Karpas-422 (cell line): ENCODE measurements at regions not wholly inside any gene's neighbourhood (a gene's known extent, or its start where the extent isn't known, plus 50 kb on each side); places are given as distances from the start of the nearest gene placed in this dataset.

Experiments
- DNase-seq: peaks from one replicate; pipeline ENCODE4 v3.0.0-alpha.2; 2015
- H2AFZ ChIP-seq: fragments of 200-600 bp; sonication (generic); 2 replicates; pipeline ENCODE4 v1.6.1; 2014; ENCODE audit warnings: antibody characterized with exemption, low read length, mixed read lengths
- H3K27ac ChIP-seq: fragments of 200-600 bp; sonication (generic); 2 replicates; pipeline ENCODE4 v1.5.1; 2014; ENCODE audit warnings: mild to moderate bottlenecking, low read length, moderate library complexity
- H3K27me3 ChIP-seq: fragments of 200-600 bp; sonication (generic); 2 replicates; pipeline ENCODE4 v1.6.1; 2014; ENCODE audit warnings: low read length, mixed read lengths
- H3K36me3 ChIP-seq: fragments of 200-600 bp; sonication (generic); 2 replicates; pipeline ENCODE4 v1.6.1; 2014; ENCODE audit warnings: low read length, mixed read lengths; ENCODE audit not compliant: insufficient read depth
- H3K4me1 ChIP-seq: fragments of 200-600 bp; sonication (generic); 2 replicates; pipeline ENCODE4 v1.6.1; 2014; ENCODE audit warnings: mild to moderate bottlenecking, low read length, mixed read lengths
- H3K4me2 ChIP-seq: fragments of 200-600 bp; sonication (generic); 2 replicates; pipeline ENCODE4 v1.6.1; 2014; ENCODE audit warnings: low read length, low read depth, mild to moderate bottlenecking; ENCODE audit not compliant: poor library complexity, severe bottlenecking
- H3K4me3 ChIP-seq: fragments of 200-600 bp; sonication (generic); 2 replicates; pipeline ENCODE4 v1.5.1; 2014; ENCODE audit warnings: mild to moderate bottlenecking, antibody characterized with exemption, low read length, mixed read lengths
- H3K79me2 ChIP-seq: fragments of 200-600 bp; sonication (generic); 2 replicates; pipeline ENCODE4 v1.6.1; 2014; ENCODE audit warnings: mild to moderate bottlenecking, low read length, mixed read lengths
- H3K9ac ChIP-seq: fragments of 200-600 bp; sonication (generic); 2 replicates; pipeline ENCODE4 v1.6.0; 2014; ENCODE audit warnings: low read length
- H3K9me2 ChIP-seq: fragments of 200-600 bp; sonication (generic), shearing (Covaris generic); replicated peaks from 2 replicates; pipeline ENCODE4 v1.6.0; 2014; ENCODE audit warnings: mild to moderate bottlenecking, low read length, moderate library complexity; ENCODE audit not compliant: insufficient read depth
- H3K9me3 ChIP-seq: fragments of 300-700, 200-600 bp; sonication (generic); 2 replicates; pipeline ENCODE4 v1.6.1; 2014; ENCODE audit warnings: low read length, mixed read lengths
- H4K20me1 ChIP-seq: fragments of 200-600 bp; sonication (generic); 2 replicates; pipeline ENCODE4 v1.6.1; 2014; ENCODE audit warnings: mild to moderate bottlenecking, antibody characterized with exemption, low read length, low read depth; ENCODE audit not compliant: insufficient read depth

GRCh38 chr5:117665121-117665520, 1090.5 kb upstream of the SEMA6A start:
- H3K9me3 ChIP-seq, result peaks cover 3% of the 10 kb centered on the region; the same call in 1 of the 2 replicates
- no peaks in the 10 kb centered on the region for H3K9me2 ChIP-seq
- H4K20me1 ChIP-seq, result no peaks in the 10 kb centered on the region
- H3K4me3 ChIP-seq, result no peak overlapping the region
- no peaks in the 10 kb centered on the region for H3K79me2 ChIP-seq
- H3K27me3 ChIP-seq, result no peaks in the 10 kb centered on the region
- no peak for DNase-seq
- no peak overlapping the region for H3K4me2 ChIP-seq
- no peak overlapping the region for H3K27ac ChIP-seq
- H3K9ac ChIP-seq, result no peak overlapping the region
- H2AFZ ChIP-seq, result no peak overlapping the region
- H3K36me3 ChIP-seq, result no peaks in the 10 kb centered on the region
- no peaks in the 10 kb centered on the region for H3K4me1 ChIP-seq

GRCh38 chr5:117662361-117662760, 1087.7 kb upstream of the SEMA6A start:
- no peak overlapping the region for H3K9ac ChIP-seq
- no peak for DNase-seq
- no peaks in the 10 kb centered on the region for H3K36me3 ChIP-seq
- no peaks in the 10 kb centered on the region for H4K20me1 ChIP-seq
- peaks cover 3% of the 10 kb centered on the region; the same call in 1 of the 2 replicates for H3K9me3 ChIP-seq
- no peaks in the 10 kb centered on the region for H3K9me2 ChIP-seq
- H3K79me2 ChIP-seq, result no peaks in the 10 kb centered on the region
- no peaks in the 10 kb centered on the region for H3K4me1 ChIP-seq
- H2AFZ ChIP-seq, result no peak overlapping the region
- no peak overlapping the region for H3K4me2 ChIP-seq
- H3K27me3 ChIP-seq, result no peaks in the 10 kb centered on the region
- H3K4me3 ChIP-seq, result no peak overlapping the region
- H3K27ac ChIP-seq, result no peak overlapping the region

- no peaks in the 10 kb centered on the region for H3K27me3 ChIP-seq
- H3K4me1 ChIP-seq, result no peaks in the 10 kb centered on the region
- H3K4me3 ChIP-seq, result no peak overlapping the region
- H3K9me2 ChIP-seq, result no peaks in the 10 kb centered on the region
- H3K9me3 ChIP-seq, result no peaks in the 10 kb centered on the region
- H3K4me2 ChIP-seq, result no peak overlapping the region
- H3K79me2 ChIP-seq, result no peaks in the 10 kb centered on the region
- no peak overlapping the region for H2AFZ ChIP-seq
- H3K36me3 ChIP-seq, result no peaks in the 10 kb centered on the region
- no peaks in the 10 kb centered on the region for H4K20me1 ChIP-seq
- H3K27ac ChIP-seq, result no peak overlapping the region
- no peak for DNase-seq
- H3K9ac ChIP-seq, result no peak overlapping the region
Observed at GRCh38 chr5:117657541-117657940, 1082.9 kb upstream of the SEMA6A start.

GRCh38 chr5:117652958-117653280, 1078.3 kb upstream of the SEMA6A start:
- no peak for DNase-seq
- Histone ChIP-seq H3K9me3 (no peaks in the 10 kb centered on the region), H3K9me2 (no peaks in the 10 kb centered on the region), H3K79me2 (no peaks in the 10 kb centered on the region), H4K20me1 (no peaks in the 10 kb centered on the region), H3K27ac (no peak overlapping the region), H3K4me1 (no peaks in the 10 kb centered on the region), H3K4me2 (no peak overlapping the region), H3K9ac (no peak overlapping the region), H3K27me3 (no peaks in the 10 kb centered on the region), H3K4me3 (no peak overlapping the region), H2AFZ (no peak overlapping the region), H3K36me3 (no peaks in the 10 kb centered on the region)

GRCh38 chr5:117652036-117652957, 1077.7 kb upstream of the SEMA6A start:
- Histone ChIP-seq H3K27me3 (no peaks in the 10 kb centered on the region), H4K20me1 (no peaks in the 10 kb centered on the region), H2AFZ (no peak overlapping the region), H3K4me2 (no peak overlapping the region), H3K9me3 (no peaks in the 10 kb centered on the region), H3K9me2 (no peaks in the 10 kb centered on the region), H3K4me1 (no peaks in the 10 kb centered on the region), H3K79me2 (no peaks in the 10 kb centered on the region), H3K27ac (no peak overlapping the region), H3K9ac (no peak overlapping the region), H3K36me3 (no peaks in the 10 kb centered on the region), H3K4me3 (no peak overlapping the region)
- DNase-seq, result no peak

GRCh38 chr5:117649821-117650220, 1075.2 kb upstream of the SEMA6A start:
- no peaks in the 10 kb centered on the region for H3K36me3 ChIP-seq
- no peak for DNase-seq
- H3K4me2 ChIP-seq, result no peak overlapping the region
- no peaks in the 10 kb centered on the region for H3K4me1 ChIP-seq
- no peaks in the 10 kb centered on the region for H3K27me3 ChIP-seq
- H3K9ac ChIP-seq, result no peak overlapping the region
- no peak overlapping the region for H3K27ac ChIP-seq
- H3K79me2 ChIP-seq, result no peaks in the 10 kb centered on the region
- H3K4me3 ChIP-seq, result no peak overlapping the region
- no peaks in the 10 kb centered on the region for H3K9me2 ChIP-seq
- H3K9me3 ChIP-seq, result no peaks in the 10 kb centered on the region; the same call in 1 of the 2 replicates
- H4K20me1 ChIP-seq, result no peaks in the 10 kb centered on the region
- H2AFZ ChIP-seq, result no peak overlapping the region

GRCh38 chr5:117645400-117645799, 1070.8 kb upstream of the SEMA6A start:
- DNase-seq, result no peak
- Histone ChIP-seq H3K27ac (no peak overlapping the region), H3K27me3 (no peaks in the 10 kb centered on the region), H4K20me1 (no peaks in the 10 kb centered on the region), H3K9me2 (no peaks in the 10 kb centered on the region), H2AFZ (no peak overlapping the region), H3K9ac (no peak overlapping the region), H3K9me3 (no peaks in the 10 kb centered on the region; the same call in 1 of the 2 replicates), H3K79me2 (no peaks in the 10 kb centered on the region), H3K4me2 (no peak overlapping the region), H3K4me3 (no peak overlapping the region), H3K4me1 (no peaks in the 10 kb centered on the region), H3K36me3 (no peaks in the 10 kb centered on the region)

- H3K36me3 ChIP-seq, result no peaks in the 10 kb centered on the region
- no peaks in the 10 kb centered on the region for H3K27me3 ChIP-seq
- no peak for DNase-seq
- no peak overlapping the region for H3K9ac ChIP-seq
- H3K27ac ChIP-seq, result no peak overlapping the region
- no peaks in the 10 kb centered on the region for H3K79me2 ChIP-seq
- no peaks in the 10 kb centered on the region for H3K9me3 ChIP-seq
- H3K4me1 ChIP-seq, result no peaks in the 10 kb centered on the region
- no peaks in the 10 kb centered on the region for H4K20me1 ChIP-seq
- H2AFZ ChIP-seq, result no peak overlapping the region
- no peaks in the 10 kb centered on the region for H3K9me2 ChIP-seq
- H3K4me2 ChIP-seq, result no peak overlapping the region
- H3K4me3 ChIP-seq, result no peak overlapping the region
Observed at GRCh38 chr5:117638581-117638980, 1064.0 kb upstream of the SEMA6A start.
